22Rv1 (cell line): ENCODE measurements at regions not wholly inside any gene's neighbourhood (a gene's known extent, or its start where the extent isn't known, plus 50 kb on each side); places are given as distances from the start of the nearest gene placed in this dataset.

Experiments
- CTCF ChIP-seq: fragments of 450-650 bp; IDR thresholded peaks from 2 replicates; pipeline ENCODE4 v1.5.1; 2017; ENCODE audit warnings: mild to moderate bottlenecking
- ZFX ChIP-seq: fragments of 450-650 bp; IDR thresholded peaks from 2 replicates; pipeline ENCODE4 v1.6.1; 2017; ENCODE audit warnings: antibody characterized with exemption, borderline replicate concordance

DNA sequence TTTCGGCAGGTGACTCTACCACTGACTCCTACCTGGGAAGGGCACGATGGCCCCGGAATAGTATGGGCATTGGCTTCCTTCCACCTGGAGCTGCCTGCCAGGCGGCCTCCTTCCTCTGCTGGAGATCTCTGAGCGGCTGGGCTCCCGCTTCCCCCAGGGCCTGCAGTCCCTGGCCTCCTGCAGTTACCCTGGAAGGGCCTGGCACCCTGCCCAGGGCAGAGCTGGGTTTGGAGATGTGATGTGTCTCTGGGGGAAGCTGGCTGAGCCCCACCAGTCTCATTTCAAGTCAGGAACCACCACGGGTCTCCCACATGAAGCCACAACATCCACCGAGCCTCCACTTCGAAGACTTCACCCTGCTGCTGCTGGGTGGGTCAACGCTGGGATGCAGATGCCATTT is 97.9 kb downstream of the IRF8 start:
- TF ChIP-seq CTCF (no peak), ZFX (no peak)
